ENCODE measurements at regions not wholly inside any gene's neighbourhood (a gene's known extent, or its start where the extent isn't known, plus 50 kb on each side); places are given as distances from the start of the nearest gene placed in this dataset.

- TF ChIP-seq CTCF (IDR thresholded peaks at IDR 0.05; ENCODE audit: extremely low read depth in 1 of 2, insufficient read depth in 1 of 2, low read depth in 1 of 2, low read length in 2 of 2) (no peak), EZH2 (IDR thresholded peaks at IDR 0.05; ENCODE audit: borderline replicate concordance, low read depth, low read length, severe bottlenecking) (no peak), MYC (IDR thresholded peaks at IDR 0.05; ENCODE audit: low read depth, low read length) (no peak), POLR2A (IDR thresholded peaks at IDR 0.05; ENCODE audit: low read depth, low read length) (no peak), POLR2AphosphoS5 (IDR thresholded peaks at IDR 0.05; ENCODE audit: insufficient read depth, low read depth, low read length) (no peak), FOS (IDR thresholded peaks at IDR 0.05; ENCODE audit: borderline replicate concordance, insufficient read depth, low read length) (no peak), MAX (IDR thresholded peaks at IDR 0.05; ENCODE audit: insufficient read depth, insufficient read length) (no peak), JUN (IDR thresholded peaks at IDR 0.05; ENCODE audit: borderline replicate concordance, insufficient read depth, insufficient read length, low read depth) (no peak), GATA2 (IDR thresholded peaks at IDR 0.05; ENCODE audit: insufficient read depth, insufficient read length, low read depth, low read length) (no peak)
These were observed 163.4 kb upstream of the IL12B start for GRCh38 chr5:159493696-159494095.
